GM21423 (cell line): ENCODE measurements at regions not wholly inside any gene's neighbourhood (a gene's known extent, or its start where the extent isn't known, plus 50 kb on each side); places are given as distances from the start of the nearest gene placed in this dataset.

Source experiments
- ATAC-seq: cut with Tn5 transposase; IDR thresholded peaks from one replicate; pipeline ENCODE4 v1.9.1; 2021; ENCODE audit warnings: mild to moderate bottlenecking, moderate library complexity; ENCODE audit not compliant: unreplicated experiment

GRCh38 chr6:170024940-170025339 is 265.9 kb downstream of the DLL1 start:
- ATAC-seq = no peak

GRCh38 chr6:170023620-170024521 is 267.0 kb downstream of the DLL1 start:
- no peak for ATAC-seq

- no peak for ATAC-seq
Observed at GRCh38 chr6:170022827-170023619, 267.9 kb downstream of the DLL1 start.

- no peak for ATAC-seq
Observed at GRCh38 chr6:170022291-170022722, 268.6 kb downstream of the DLL1 start.

GRCh38 chr6:170021579-170021978 is 269.3 kb downstream of the DLL1 start:
- ATAC-seq = no peak

- ATAC-seq = no peak
Observed at GRCh38 chr6:170019818-170020583, 268.6 kb downstream of the ERMARD start.

- ATAC-seq = no peak
Observed at GRCh38 chr6:170018936-170019817, 267.8 kb downstream of the ERMARD start.

GRCh38 chr6:170018422-170018935 is 267.1 kb downstream of the ERMARD start:
- ATAC-seq = no peak

GRCh38 chr6:170017603-170018320 is 266.3 kb downstream of the ERMARD start:
- no peak for ATAC-seq

GRCh38 chr6:170013815-170014214 is 262.4 kb downstream of the ERMARD start:
- no peak for ATAC-seq

GRCh38 chr6:170012037-170012330 is 260.6 kb downstream of the ERMARD start:
- ATAC-seq = no peak

- ATAC-seq = no peak
Observed at GRCh38 chr6:170011204-170012036, 260.0 kb downstream of the ERMARD start.

GRCh38 chr6:170010665-170011203 is 259.3 kb downstream of the ERMARD start:
- no peak for ATAC-seq

- no peak for ATAC-seq
Observed at GRCh38 chr6:170008294-170008785, 256.9 kb downstream of the ERMARD start.

GRCh38 chr6:170007468-170008293 is 256.3 kb downstream of the ERMARD start:
- ATAC-seq = no peak

- ATAC-seq = no peak
Observed at GRCh38 chr6:170006900-170007467, 255.6 kb downstream of the ERMARD start.
